ENCODE measurements at regions not wholly inside any gene's neighbourhood (a gene's known extent, or its start where the extent isn't known, plus 50 kb on each side); places are given as distances from the start of the nearest gene placed in this dataset.

DNA sequence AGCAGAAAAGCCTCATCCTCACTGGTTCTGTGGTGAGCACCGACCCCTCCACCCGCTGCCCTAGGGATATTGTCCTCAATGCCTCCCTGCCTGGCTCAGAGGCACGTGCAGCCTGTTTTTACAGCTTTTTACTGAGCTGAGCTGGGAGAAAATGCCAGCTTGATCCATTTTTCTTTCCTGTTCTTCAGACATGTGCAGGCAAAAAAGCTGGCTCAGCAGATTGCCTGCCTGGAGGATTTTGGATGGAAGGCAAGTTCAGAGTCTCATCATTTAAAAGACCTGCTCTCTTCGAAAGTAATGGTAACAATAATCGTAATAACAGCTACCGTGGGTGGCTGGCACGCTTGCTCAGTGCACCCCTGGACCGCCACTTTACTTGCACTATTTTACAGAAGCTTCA is 135.0 kb upstream of the SMIM23 start:
- Histone ChIP-seq H3K4me3 (no peak overlapping the region), H2AFZ (no peak overlapping the region), H3K4me1 (replicated peaks; ENCODE audit: insufficient read depth) (peaks cover 14% of the 10 kb centered on the region), H3F3A (ENCODE audit: insufficient read depth, low read depth) (no peaks in the 10 kb centered on the region), H3K27ac (no peak overlapping the region), H3K9me2 (ENCODE audit: insufficient read depth) (no peaks in the 10 kb centered on the region), H3K4me2 (no peak overlapping the region), H3K9me3 (ENCODE audit: insufficient read depth, low read depth) (no peaks in the 10 kb centered on the region), H3K36me3 (ENCODE audit: low read depth) (no peaks in the 10 kb centered on the region), H4K20me1 (ENCODE audit: insufficient read depth) (no peaks in the 10 kb centered on the region), H3K27me3 (ENCODE audit: insufficient read depth, low read depth) (no peaks in the 10 kb centered on the region), H3K79me2 (ENCODE audit: low read depth) (no peaks in the 10 kb centered on the region)
- intact Hi-C loops (cut with micrococcal nuclease; ENCODE audit: unreplicated experiment) = no loop called here
- DNase-seq = no peak
- TF ChIP-seq, protein P1, sequence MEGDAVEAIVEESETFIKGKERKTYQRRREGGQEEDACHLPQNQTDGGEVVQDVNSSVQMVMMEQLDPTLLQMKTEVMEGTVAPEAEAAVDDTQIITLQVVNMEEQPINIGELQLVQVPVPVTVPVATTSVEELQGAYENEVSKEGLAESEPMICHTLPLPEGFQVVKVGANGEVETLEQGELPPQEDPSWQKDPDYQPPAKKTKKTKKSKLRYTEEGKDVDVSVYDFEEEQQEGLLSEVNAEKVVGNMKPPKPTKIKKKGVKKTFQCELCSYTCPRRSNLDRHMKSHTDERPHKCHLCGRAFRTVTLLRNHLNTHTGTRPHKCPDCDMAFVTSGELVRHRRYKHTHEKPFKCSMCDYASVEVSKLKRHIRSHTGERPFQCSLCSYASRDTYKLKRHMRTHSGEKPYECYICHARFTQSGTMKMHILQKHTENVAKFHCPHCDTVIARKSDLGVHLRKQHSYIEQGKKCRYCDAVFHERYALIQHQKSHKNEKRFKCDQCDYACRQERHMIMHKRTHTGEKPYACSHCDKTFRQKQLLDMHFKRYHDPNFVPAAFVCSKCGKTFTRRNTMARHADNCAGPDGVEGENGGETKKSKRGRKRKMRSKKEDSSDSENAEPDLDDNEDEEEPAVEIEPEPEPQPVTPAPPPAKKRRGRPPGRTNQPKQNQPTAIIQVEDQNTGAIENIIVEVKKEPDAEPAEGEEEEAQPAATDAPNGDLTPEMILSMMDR (conservative IDR thresholded peaks at IDR 0.05) = no peak
- TF ChIP-seq EZH2 (IDR thresholded peaks at IDR 0.05; ENCODE audit: low read depth) = no peak
- ChIA-PET POLR2A (ENCODE audit: unreplicated experiment) (no interaction called here), CTCF (no interaction called here)
- BruUV-seq (replicated peaks) = no TSS peak

DNA sequence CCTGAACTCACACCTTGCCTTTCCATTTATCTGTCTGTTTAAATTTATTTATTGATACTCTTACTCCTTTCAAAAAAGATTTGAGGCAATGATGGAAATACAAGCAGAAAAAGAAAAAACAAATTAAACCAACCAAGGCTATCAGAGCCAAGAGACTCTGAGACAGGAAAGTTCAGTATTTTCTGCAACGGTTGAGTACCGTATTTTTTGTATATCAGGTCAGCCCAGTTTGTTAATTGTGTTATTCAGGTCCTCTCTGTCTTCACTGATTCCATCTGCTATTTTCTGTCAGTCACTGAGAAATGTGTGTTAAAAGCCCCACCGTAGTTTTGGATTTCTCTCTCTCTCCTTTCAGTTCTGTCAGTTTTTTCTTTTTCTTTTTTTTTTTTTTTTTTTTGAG is 134.5 kb upstream of the SMIM23 start:
- no TSS peak for BruUV-seq (replicated peaks)
- H3K4me1 ChIP-seq (replicated peaks; ENCODE audit: insufficient read depth) = peaks cover 14% of the 10 kb centered on the region
- H4K20me1 ChIP-seq (ENCODE audit: insufficient read depth) = no peaks in the 10 kb centered on the region
- no peaks in the 10 kb centered on the region for H3K9me3 ChIP-seq (ENCODE audit: insufficient read depth, low read depth)
- H3K27me3 ChIP-seq (ENCODE audit: insufficient read depth, low read depth) = no peaks in the 10 kb centered on the region
- no peaks in the 10 kb centered on the region for H3F3A ChIP-seq (ENCODE audit: insufficient read depth, low read depth)
- H3K4me2 ChIP-seq = no peak overlapping the region
- CTCF ChIA-PET = no interaction called here
- intact Hi-C loops (cut with micrococcal nuclease; ENCODE audit: unreplicated experiment) = no loop called here
- H3K27ac ChIP-seq = no peak overlapping the region
- H3K9me2 ChIP-seq (ENCODE audit: insufficient read depth) = no peaks in the 10 kb centered on the region
- POLR2A ChIA-PET (ENCODE audit: unreplicated experiment) = no interaction called here
- no peak for DNase-seq
- H3K36me3 ChIP-seq (ENCODE audit: low read depth) = no peaks in the 10 kb centered on the region
- TF ChIP-seq, protein P1 (conservative IDR thresholded peaks at IDR 0.05) = no peak
- TF ChIP-seq EZH2 (IDR thresholded peaks at IDR 0.05; ENCODE audit: low read depth) = no peak
- no peaks in the 10 kb centered on the region for H3K79me2 ChIP-seq (ENCODE audit: low read depth)
- H2AFZ ChIP-seq = no peak overlapping the region
- no peak overlapping the region for H3K4me3 ChIP-seq

DNA sequence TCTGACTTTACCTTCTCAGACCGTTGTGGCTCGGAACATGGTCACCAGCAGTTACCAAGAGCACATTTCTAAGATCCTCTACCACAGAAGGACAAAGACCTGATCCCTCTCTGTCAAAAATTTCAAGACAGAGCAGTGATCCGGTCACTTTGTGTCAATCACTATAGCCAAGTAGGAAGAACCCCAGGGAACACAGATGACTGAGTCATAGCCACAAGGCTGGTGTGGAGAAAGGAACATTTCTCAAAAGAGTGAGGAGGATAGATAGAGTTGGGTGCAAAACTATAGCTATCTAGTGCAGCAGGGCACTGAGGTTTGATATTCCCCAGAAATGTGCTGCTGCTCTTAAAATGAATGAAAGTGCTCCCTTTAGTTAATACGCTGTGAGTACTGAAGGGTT is 130.7 kb upstream of the SMIM23 start:
- POLR2A ChIA-PET (ENCODE audit: unreplicated experiment) = no interaction called here

More for the DNA sequence above, 130.7 kb upstream of the SMIM23 start:
- DNase-seq = no peak
- no peaks in the 10 kb centered on the region for H3K27me3 ChIP-seq (ENCODE audit: insufficient read depth, low read depth)
- no peaks in the 10 kb centered on the region for H3K79me2 ChIP-seq (ENCODE audit: low read depth)
- H3K27ac ChIP-seq = no peak overlapping the region
- no peak overlapping the region for H3K4me2 ChIP-seq
- H3K36me3 ChIP-seq (ENCODE audit: low read depth) = no peaks in the 10 kb centered on the region
- CTCF ChIA-PET = no interaction called here
- intact Hi-C loops (cut with micrococcal nuclease; ENCODE audit: unreplicated experiment) = no loop called here
- no peaks in the 10 kb centered on the region for H3F3A ChIP-seq (ENCODE audit: insufficient read depth, low read depth)
- H3K4me3 ChIP-seq = no peak overlapping the region
- no peak for TF ChIP-seq EZH2 (IDR thresholded peaks at IDR 0.05; ENCODE audit: low read depth)
- TF ChIP-seq, protein P1 (conservative IDR thresholded peaks at IDR 0.05) = no peak
- BruUV-seq (replicated peaks) = no TSS peak
- H2AFZ ChIP-seq = no peak overlapping the region
- no peaks in the 10 kb centered on the region for H3K9me3 ChIP-seq (ENCODE audit: insufficient read depth, low read depth)
- H3K4me1 ChIP-seq (replicated peaks; ENCODE audit: insufficient read depth) = no peaks in the 10 kb centered on the region
- no peaks in the 10 kb centered on the region for H3K9me2 ChIP-seq (ENCODE audit: insufficient read depth)
- H4K20me1 ChIP-seq (ENCODE audit: insufficient read depth) = no peaks in the 10 kb centered on the region
